ENCODE measurements at regions not wholly inside any gene's neighbourhood (a gene's known extent, or its start where the extent isn't known, plus 50 kb on each side); places are given as distances from the start of the nearest gene placed in this dataset.
A peak's percentile ranks its signal among the peaks of the same experiment; 100 is the strongest.

- TF ChIP-seq CTCF (IDR thresholded peaks at IDR 0.05) (no peak), EP300 (IDR thresholded peaks at IDR 0.05) (no peak)
- intact Hi-C loops (cut with DNase I; ENCODE audit: low total_unique reads) = no loop called here
- H3K27me3 ChIP-seq = no peaks in the 10 kb centered on the region
- H3K27ac ChIP-seq = no peak overlapping the region
- no peak overlapping the region for H3K4me3 ChIP-seq
- no peak for DNase-seq
- WGBS, 5 donors = 71 to 85% (median 81%) methylated on average over 1 of the region's 1 CpG
- no peaks in the 10 kb centered on the region for H3K9me3 ChIP-seq
- H3K36me3 ChIP-seq = no peaks in the 10 kb centered on the region
- no peaks in the 10 kb centered on the region for H3K4me1 ChIP-seq
These were observed 1053.1 kb downstream of the STIM2 start for GRCh38 chr4:27913738-27914137.

GRCh38 chr4:27915822-27916221 is 1055.2 kb downstream of the STIM2 start:
- H3K9me3 ChIP-seq = no peaks in the 10 kb centered on the region
- 72 to 86% (median 80%) methylated on average over 2 of the region's 2 CpGs for WGBS, 5 donors
- no peak for DNase-seq
- H3K27me3 ChIP-seq = no peaks in the 10 kb centered on the region
- no peak for TF ChIP-seq EP300 (IDR thresholded peaks at IDR 0.05)
- no peak for TF ChIP-seq POLR2A (IDR thresholded peaks at IDR 0.05)
- no peak for TF ChIP-seq POLR2AphosphoS5 (IDR thresholded peaks at IDR 0.05)
- TF ChIP-seq CTCF (IDR thresholded peaks at IDR 0.05) = no peak
- no peaks in the 10 kb centered on the region for H3K4me1 ChIP-seq
- no peaks in the 10 kb centered on the region for H3K36me3 ChIP-seq
- H3K27ac ChIP-seq = no peak overlapping the region
- intact Hi-C loops (cut with DNase I; ENCODE audit: low total_unique reads) = no loop called here
- H3K4me3 ChIP-seq = no peak overlapping the region

- TF ChIP-seq CTCF (IDR thresholded peaks at IDR 0.05) (no peak), EP300 (IDR thresholded peaks at IDR 0.05) (no peak), POLR2A (IDR thresholded peaks at IDR 0.05) (no peak), POLR2AphosphoS5 (IDR thresholded peaks at IDR 0.05) (no peak)
- 42 to 60% (median 49%) methylated on average over 2 of the region's 2 CpGs for WGBS, 5 donors
These were observed 1056.0 kb downstream of the STIM2 start for GRCh38 chr4:27916452-27917184.

GRCh38 chr4:27917381-27917780 is 1056.7 kb downstream of the STIM2 start:
- Histone ChIP-seq H3K27ac (no peak overlapping the region), H3K9me3 (no peaks in the 10 kb centered on the region), H3K4me1 (no peaks in the 10 kb centered on the region), H3K4me3 (no peak overlapping the region), H3K27me3 (no peaks in the 10 kb centered on the region), H3K36me3 (no peaks in the 10 kb centered on the region)
- no peak for TF ChIP-seq POLR2AphosphoS5 (IDR thresholded peaks at IDR 0.05)
- no peak for TF ChIP-seq POLR2A (IDR thresholded peaks at IDR 0.05)
- no peak for TF ChIP-seq EP300 (IDR thresholded peaks at IDR 0.05)
- no peak for TF ChIP-seq CTCF (IDR thresholded peaks at IDR 0.05)
- peak in 1 of 2 donors; percentile 5 for DNase-seq
- 44 to 65% (median 55%) methylated on average over 2 of the region's 2 CpGs for WGBS, 5 donors
- intact Hi-C loops (cut with DNase I; ENCODE audit: low total_unique reads) = no loop called here

More at GRCh38 chr4:27916452-27917184, 1056.0 kb downstream of the STIM2 start:
- no peaks in the 10 kb centered on the region for H3K27me3 ChIP-seq
- peak in 1 of 2 donors; percentile 19 for DNase-seq
- no peak overlapping the region for H3K27ac ChIP-seq
- H3K36me3 ChIP-seq = no peaks in the 10 kb centered on the region
- no peaks in the 10 kb centered on the region for H3K4me1 ChIP-seq
- H3K4me3 ChIP-seq = no peak overlapping the region
- H3K9me3 ChIP-seq = no peaks in the 10 kb centered on the region
- intact Hi-C loops (cut with DNase I; ENCODE audit: low total_unique reads) = no loop called here
